Nephron (organoid): ENCODE measurements at regions not wholly inside any gene's neighbourhood (a gene's known extent, or its start where the extent isn't known, plus 50 kb on each side); places are given as distances from the start of the nearest gene placed in this dataset.

Source experiments
- H3K27ac Mint-ChIP-seq, 3 experiments: 2 replicates each; pipeline ENCODE4 v1.8.0; 2020; ENCODE audit warnings: mixed read lengths in 3 of 3, mild to moderate bottlenecking in 2 of 3, moderate library complexity in 1 of 3
- H3K27me3 Mint-ChIP-seq: 2 replicates; pipeline ENCODE4 v1.8.0; 2021; ENCODE audit warnings: low read depth, mild to moderate bottlenecking, moderate library complexity, mixed read lengths
- H3K36me3 Mint-ChIP-seq: 2 replicates; pipeline ENCODE4 v1.8.0; 2020; ENCODE audit warnings: low read depth, mixed read lengths
- H3K4me1 Mint-ChIP-seq: 2 replicates; pipeline ENCODE4 v1.8.0; 2020; ENCODE audit warnings: mixed read lengths
- H3K4me3 Mint-ChIP-seq, 3 experiments: 2 replicates each; pipeline ENCODE4 v1.8.0; 2020; ENCODE audit warnings: mild to moderate bottlenecking in 3 of 3, mixed read lengths in 3 of 3, moderate library complexity in 2 of 3
- H3K9me3 Mint-ChIP-seq: 2 replicates; pipeline ENCODE4 v1.8.0; 2020; ENCODE audit warnings: mixed read lengths
- CTCF ChIP-seq, 3 experiments: fragments of 200-600 bp; sonication (generic); IDR thresholded peaks; one replicate each; pipeline ENCODE4 v1.5.0; 2021; ENCODE audit warnings: antibody characterized with exemption in 3 of 3; ENCODE audit not compliant: unreplicated experiment in 3 of 3

- Mint-ChIP-seq H3K36me3 (no peaks in the 10 kb centered on the region), H3K27ac (no peak overlapping the region), H3K9me3 (peaks cover 20% of the 10 kb centered on the region), H3K27me3 (peaks cover 11% of the 10 kb centered on the region), H3K4me3 (no peak overlapping the region), H3K4me1 (no peaks in the 10 kb centered on the region)
- TF ChIP-seq CTCF (IDR thresholded peaks at IDR 0.05; ENCODE audit: unreplicated experiment in 3 of 3): no peak
Observed at GRCh38 chr7:70867513-70867912, 264.4 kb upstream of the GALNT17 start.

- Mint-ChIP-seq H3K36me3 (no peaks in the 10 kb centered on the region), H3K4me1 (no peaks in the 10 kb centered on the region), H3K9me3 (peaks cover 14% of the 10 kb centered on the region), H3K4me3 (no peak overlapping the region), H3K27me3 (peaks cover 20% of the 10 kb centered on the region), H3K27ac (no peak overlapping the region)
- TF ChIP-seq CTCF (IDR thresholded peaks at IDR 0.05; ENCODE audit: unreplicated experiment in 3 of 3): no peak
Observed at GRCh38 chr7:70870349-70870748, 261.6 kb upstream of the GALNT17 start.

GRCh38 chr7:70872188-70872587 is 259.8 kb upstream of the GALNT17 start:
- H3K36me3 Mint-ChIP-seq: no peaks in the 10 kb centered on the region
- H3K27me3 Mint-ChIP-seq: peaks cover 34% of the 10 kb centered on the region

GRCh38 chr7:70881167-70881847 is 250.6 kb upstream of the GALNT17 start:
- no peak overlapping the region for H3K4me3 Mint-ChIP-seq
- H3K36me3 Mint-ChIP-seq: no peaks in the 10 kb centered on the region
- peaks cover 39% of the 10 kb centered on the region for H3K27me3 Mint-ChIP-seq
- H3K4me1 Mint-ChIP-seq: peaks cover 5% of the 10 kb centered on the region
- no peak overlapping the region for H3K27ac Mint-ChIP-seq
- no peak for TF ChIP-seq CTCF (IDR thresholded peaks at IDR 0.05; ENCODE audit: unreplicated experiment in 3 of 3)
- peaks cover 14% of the 10 kb centered on the region for H3K9me3 Mint-ChIP-seq

More at GRCh38 chr7:70872188-70872587, 259.8 kb upstream of the GALNT17 start:
- H3K27ac Mint-ChIP-seq: no peak overlapping the region
- TF ChIP-seq CTCF (IDR thresholded peaks at IDR 0.05; ENCODE audit: unreplicated experiment in 3 of 3): no peak
- H3K4me1 Mint-ChIP-seq: peaks cover 5% of the 10 kb centered on the region
- H3K9me3 Mint-ChIP-seq: peaks cover 19% of the 10 kb centered on the region
- H3K4me3 Mint-ChIP-seq: no peak overlapping the region

GRCh38 chr7:70883750-70884439 is 248.0 kb upstream of the GALNT17 start:
- Mint-ChIP-seq H3K9me3 (peaks cover 15% of the 10 kb centered on the region), H3K27ac (no peak overlapping the region), H3K36me3 (no peaks in the 10 kb centered on the region), H3K27me3 (peaks cover 45% of the 10 kb centered on the region), H3K4me1 (no peaks in the 10 kb centered on the region), H3K4me3 (no peak overlapping the region)
- TF ChIP-seq CTCF (IDR thresholded peaks at IDR 0.05; ENCODE audit: unreplicated experiment in 3 of 3): no peak

GRCh38 chr7:70884440-70884764 is 247.5 kb upstream of the GALNT17 start:
- peaks cover 12% of the 10 kb centered on the region for H3K9me3 Mint-ChIP-seq
- peaks cover 45% of the 10 kb centered on the region for H3K27me3 Mint-ChIP-seq
- no peak overlapping the region for H3K4me3 Mint-ChIP-seq
- no peak overlapping the region for H3K27ac Mint-ChIP-seq
- TF ChIP-seq CTCF (IDR thresholded peaks at IDR 0.05; ENCODE audit: unreplicated experiment in 3 of 3): no peak
- no peaks in the 10 kb centered on the region for H3K4me1 Mint-ChIP-seq
- H3K36me3 Mint-ChIP-seq: no peaks in the 10 kb centered on the region
